HUES48 (cell line): ENCODE measurements at regions not wholly inside any gene's neighbourhood (a gene's known extent, or its start where the extent isn't known, plus 50 kb on each side); places are given as distances from the start of the nearest gene placed in this dataset.

Experiments
- H3K27ac ChIP-seq: one replicate; pipeline ENCODE4 v1.7.0; 2013; ENCODE audit warnings: low read depth, low read length, inconsistent platforms
- H3K27me3 ChIP-seq: 2 replicates; pipeline ENCODE4 v1.6.1; 2013; ENCODE audit warnings: mild to moderate bottlenecking, low read length; ENCODE audit not compliant: control insufficient read depth, insufficient read depth
- H3K36me3 ChIP-seq: 2 replicates; pipeline ENCODE4 v1.6.1; 2013; ENCODE audit warnings: low read length; ENCODE audit not compliant: control insufficient read depth, insufficient read depth
- H3K4me1 ChIP-seq: 2 replicates; pipeline ENCODE4 v1.6.1; 2013; ENCODE audit warnings: mild to moderate bottlenecking, low read length; ENCODE audit not compliant: control insufficient read depth, insufficient read depth
- H3K4me3 ChIP-seq: 2 replicates; pipeline ENCODE4 v1.5.1; 2013; ENCODE audit warnings: mild to moderate bottlenecking, low read depth, low read length
- H3K9ac ChIP-seq: 2 replicates; pipeline ENCODE4 v1.6.1; 2013; ENCODE audit warnings: mild to moderate bottlenecking, low read depth, low read length, moderate library complexity
- H3K9me3 ChIP-seq: 2 replicates; pipeline ENCODE4 v1.6.1; 2013; ENCODE audit warnings: low read length; ENCODE audit not compliant: control insufficient read depth, insufficient read depth

- Histone ChIP-seq H3K4me1 (peaks cover 6% of the 10 kb centered on the region; the same call in 1 of the 2 replicates), H3K27ac (no peak overlapping the region), H3K27me3 (no peaks in the 10 kb centered on the region), H3K9me3 (no peaks in the 10 kb centered on the region), H3K9ac (no peak overlapping the region), H3K36me3 (no peaks in the 10 kb centered on the region), H3K4me3 (no peak overlapping the region)
Measured at GRCh38 chr14:98775892-98776291, 496.1 kb downstream of the BCL11B start.

DNA sequence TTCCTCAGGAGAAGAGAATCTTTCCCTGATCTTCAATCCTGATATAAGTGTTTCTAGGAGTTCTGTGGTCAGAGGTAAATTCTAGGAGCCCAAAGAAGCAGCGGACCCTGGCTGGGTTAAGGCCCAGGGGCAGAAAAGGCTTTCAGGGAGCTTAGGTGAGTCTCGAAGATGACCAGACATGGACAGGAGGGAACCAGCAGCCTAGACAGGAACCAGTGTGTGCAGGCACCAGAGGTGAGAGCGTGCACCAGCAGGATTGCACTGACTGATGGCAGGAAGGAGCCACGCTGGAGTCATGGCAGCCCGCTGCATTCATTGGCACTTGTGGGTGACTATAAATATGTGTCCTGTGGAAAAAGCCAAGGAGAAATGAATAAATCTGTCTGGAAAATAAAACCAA is 489.9 kb downstream of the BCL11B start:
- no peaks in the 10 kb centered on the region for H3K27me3 ChIP-seq
- H3K27ac ChIP-seq = no peak overlapping the region
- no peaks in the 10 kb centered on the region for H3K36me3 ChIP-seq
- no peaks in the 10 kb centered on the region for H3K4me1 ChIP-seq
- H3K9me3 ChIP-seq = no peaks in the 10 kb centered on the region
- no peak overlapping the region for H3K4me3 ChIP-seq
- no peak overlapping the region for H3K9ac ChIP-seq

DNA sequence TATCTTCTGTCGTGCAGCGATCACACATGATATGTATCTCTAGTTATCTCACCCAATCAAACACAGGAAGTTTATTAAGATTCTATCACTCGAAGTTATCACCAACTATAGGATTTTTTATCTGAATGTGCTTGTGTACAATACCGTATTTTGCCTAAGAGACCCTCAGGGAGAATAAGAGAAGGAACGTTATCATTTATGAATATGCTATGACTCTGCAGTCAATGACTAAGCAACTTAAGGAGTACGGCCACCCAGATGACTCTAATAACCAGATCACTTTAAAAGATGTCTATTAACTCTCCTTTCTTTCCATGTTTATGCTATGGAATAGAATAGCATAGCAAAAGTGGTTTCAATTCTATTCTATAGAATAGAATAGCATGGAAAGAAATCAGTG is 486.4 kb downstream of the BCL11B start:
- Histone ChIP-seq H3K27ac (no peak overlapping the region), H3K9ac (no peak overlapping the region), H3K9me3 (no peaks in the 10 kb centered on the region), H3K36me3 (no peaks in the 10 kb centered on the region), H3K27me3 (no peaks in the 10 kb centered on the region), H3K4me3 (no peak overlapping the region), H3K4me1 (no peaks in the 10 kb centered on the region)

DNA sequence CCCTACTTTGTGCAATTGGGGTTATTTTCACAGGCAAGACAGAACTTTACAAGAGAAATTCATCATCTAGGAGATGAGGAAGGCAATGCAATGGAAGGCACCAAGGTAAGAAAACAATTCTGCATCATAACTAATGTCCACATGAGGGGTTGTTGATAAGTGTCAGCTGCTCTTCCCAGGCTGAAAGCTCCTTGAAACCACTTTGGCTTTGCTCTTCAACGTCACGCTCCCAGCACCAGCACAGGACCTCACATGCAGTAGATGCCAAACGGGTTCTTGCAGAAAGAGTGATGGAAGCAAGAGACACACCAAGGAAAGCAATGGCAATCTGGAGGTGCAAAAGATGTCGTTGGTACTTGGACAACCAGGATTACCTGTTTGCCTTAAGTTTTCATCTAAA is 485.5 kb downstream of the BCL11B start:
- Histone ChIP-seq H3K4me1 (no peaks in the 10 kb centered on the region), H3K27me3 (no peaks in the 10 kb centered on the region), H3K36me3 (no peaks in the 10 kb centered on the region), H3K9ac (no peak overlapping the region), H3K9me3 (no peaks in the 10 kb centered on the region), H3K27ac (no peak overlapping the region), H3K4me3 (no peak overlapping the region)

- Histone ChIP-seq H3K9me3 (no peaks in the 10 kb centered on the region; the same call in 1 of the 2 replicates), H3K27me3 (no peaks in the 10 kb centered on the region), H3K4me3 (no peak overlapping the region), H3K4me1 (no peaks in the 10 kb centered on the region), H3K36me3 (no peaks in the 10 kb centered on the region), H3K27ac (no peak overlapping the region), H3K9ac (no peak overlapping the region)
Measured at GRCh38 chr14:98791661-98792060, 480.3 kb downstream of the BCL11B start.

GRCh38 chr14:98792171-98792570 is 479.8 kb downstream of the BCL11B start:
- H3K4me1 ChIP-seq = no peaks in the 10 kb centered on the region
- no peaks in the 10 kb centered on the region for H3K36me3 ChIP-seq
- no peaks in the 10 kb centered on the region; the same call in 1 of the 2 replicates for H3K9me3 ChIP-seq
- no peak overlapping the region for H3K9ac ChIP-seq
- no peak overlapping the region for H3K4me3 ChIP-seq
- no peak overlapping the region for H3K27ac ChIP-seq
- no peaks in the 10 kb centered on the region for H3K27me3 ChIP-seq

DNA sequence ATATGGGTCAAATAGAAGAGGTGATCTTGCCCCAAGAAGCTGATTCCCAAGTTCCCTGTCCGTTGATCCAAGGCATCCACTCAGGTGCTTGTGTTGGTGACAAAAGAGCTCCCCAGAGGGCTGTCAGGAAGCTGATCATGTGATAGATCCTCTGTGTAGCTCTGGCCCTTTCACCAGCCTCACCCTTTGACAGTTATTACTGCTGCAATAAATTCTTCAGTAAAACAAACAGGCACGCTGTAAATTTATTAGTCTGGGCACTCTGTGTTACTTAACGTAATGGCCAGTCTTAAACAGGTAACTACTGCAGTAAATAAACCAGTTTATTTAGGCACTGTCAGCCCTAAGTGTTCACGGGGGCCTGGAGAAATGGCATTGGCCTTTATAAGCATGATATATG is 473.9 kb downstream of the BCL11B start:
- Histone ChIP-seq H3K36me3 (no peaks in the 10 kb centered on the region), H3K27ac (no peak overlapping the region), H3K9me3 (no peaks in the 10 kb centered on the region; the same call in 1 of the 2 replicates), H3K4me1 (no peaks in the 10 kb centered on the region), H3K4me3 (no peak overlapping the region), H3K27me3 (no peaks in the 10 kb centered on the region), H3K9ac (no peak overlapping the region)

DNA sequence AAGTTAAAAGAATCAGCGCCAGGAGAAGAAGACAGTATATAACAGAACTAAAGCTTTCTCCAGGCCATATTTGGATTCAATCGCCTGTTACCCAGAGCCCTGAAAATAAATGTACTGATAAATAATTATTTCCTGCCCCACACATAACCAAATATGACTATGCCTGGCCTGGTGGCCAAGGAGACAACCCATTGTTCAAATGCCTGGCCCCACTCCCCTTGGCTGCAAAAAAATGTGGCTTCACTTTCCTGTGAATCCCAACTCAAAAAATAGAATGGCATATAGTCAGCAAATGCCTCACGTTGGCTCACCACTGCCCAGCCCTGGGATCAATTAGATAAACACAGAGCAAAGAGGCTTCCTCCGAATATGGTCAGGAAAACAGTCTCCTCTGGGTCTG is 472.1 kb downstream of the BCL11B start:
- H3K9ac ChIP-seq = no peak overlapping the region
- no peaks in the 10 kb centered on the region for H3K36me3 ChIP-seq
- no peaks in the 10 kb centered on the region for H3K27me3 ChIP-seq
- no peaks in the 10 kb centered on the region for H3K4me1 ChIP-seq
- H3K27ac ChIP-seq = no peak overlapping the region
- H3K9me3 ChIP-seq = no peaks in the 10 kb centered on the region
- no peak overlapping the region for H3K4me3 ChIP-seq

GRCh38 chr14:98802044-98802443 is 470.0 kb downstream of the BCL11B start:
- H3K27me3 ChIP-seq = no peaks in the 10 kb centered on the region
- no peak overlapping the region for H3K9ac ChIP-seq
- no peaks in the 10 kb centered on the region for H3K4me1 ChIP-seq
- H3K36me3 ChIP-seq = no peaks in the 10 kb centered on the region
- no peaks in the 10 kb centered on the region for H3K9me3 ChIP-seq
- H3K27ac ChIP-seq = no peak overlapping the region
- H3K4me3 ChIP-seq = no peak overlapping the region

GRCh38 chr14:98803196-98803595 is 468.8 kb downstream of the BCL11B start:
- no peaks in the 10 kb centered on the region for H3K4me1 ChIP-seq
- no peaks in the 10 kb centered on the region for H3K9me3 ChIP-seq
- no peak overlapping the region for H3K9ac ChIP-seq
- no peak overlapping the region for H3K27ac ChIP-seq
- no peaks in the 10 kb centered on the region for H3K27me3 ChIP-seq
- no peak overlapping the region for H3K4me3 ChIP-seq
- H3K36me3 ChIP-seq = no peaks in the 10 kb centered on the region

DNA sequence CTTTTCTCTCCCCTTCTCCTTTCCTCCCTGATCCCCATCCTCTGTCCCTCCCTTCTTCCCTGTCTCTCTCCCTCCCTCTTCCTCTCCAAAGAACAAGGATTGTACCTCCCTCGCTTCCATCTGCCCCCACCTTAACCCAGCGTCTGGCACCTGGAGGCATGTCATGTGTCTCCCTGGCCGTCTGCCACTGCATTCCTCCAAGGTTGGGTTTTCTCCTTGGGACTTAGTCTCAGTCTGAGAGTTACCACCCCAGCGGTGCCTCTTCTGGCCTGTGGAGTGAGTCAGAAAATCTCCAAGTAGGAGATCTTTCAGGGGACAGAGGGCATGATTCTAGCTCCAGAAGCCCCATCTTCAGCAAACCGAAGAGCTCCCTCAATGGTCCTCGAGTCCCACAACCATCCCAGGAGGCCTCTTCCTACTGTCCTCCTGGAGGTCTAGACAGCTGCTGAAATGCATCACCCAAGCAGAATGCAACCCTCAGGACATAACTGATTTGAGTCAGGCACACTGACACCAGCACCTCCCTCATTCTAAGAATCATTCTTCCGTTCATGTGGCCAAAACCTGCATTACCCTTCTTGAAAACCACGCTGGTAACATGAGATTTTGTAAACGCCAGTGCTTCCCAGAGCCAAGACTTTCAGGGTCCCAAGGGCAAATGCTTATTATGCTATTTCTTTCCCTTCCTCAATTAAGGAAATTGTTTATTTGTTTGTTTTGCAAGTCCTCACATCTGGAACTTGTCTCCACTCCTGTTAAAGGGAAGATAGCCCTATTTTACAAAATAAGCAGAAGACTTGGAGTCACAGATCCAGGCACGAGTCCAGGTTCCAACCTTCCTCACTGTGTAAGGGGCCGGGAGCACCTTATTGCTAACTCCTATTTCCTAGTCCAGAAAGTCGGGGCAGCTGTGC is 463.2 kb downstream of the BCL11B start:
- Histone ChIP-seq H3K27ac (no peak overlapping the region), H3K9ac (no peak overlapping the region), H3K9me3 (no peaks in the 10 kb centered on the region), H3K36me3 (no peaks in the 10 kb centered on the region), H3K27me3 (no peaks in the 10 kb centered on the region), H3K4me1 (no peaks in the 10 kb centered on the region), H3K4me3 (no peak overlapping the region)
